HG03432 (cell line): ENCODE measurements at regions not wholly inside any gene's neighbourhood (a gene's known extent, or its start where the extent isn't known, plus 50 kb on each side); places are given as distances from the start of the nearest gene placed in this dataset.
A peak's percentile ranks its signal among the peaks of the same experiment; 100 is the strongest.
"Not testable (repeated sequence)": the region's sequence is repeated elsewhere in the genome, so short reads cannot be mapped to it uniquely, and the experiment has no call there.

Experiments
- ATAC-seq: cut with Tn5 transposase; IDR thresholded peaks from one replicate; pipeline ENCODE4 v1.9.1; 2021; ENCODE audit warnings: mild to moderate bottlenecking, moderate library complexity; ENCODE audit not compliant: unreplicated experiment

DNA sequence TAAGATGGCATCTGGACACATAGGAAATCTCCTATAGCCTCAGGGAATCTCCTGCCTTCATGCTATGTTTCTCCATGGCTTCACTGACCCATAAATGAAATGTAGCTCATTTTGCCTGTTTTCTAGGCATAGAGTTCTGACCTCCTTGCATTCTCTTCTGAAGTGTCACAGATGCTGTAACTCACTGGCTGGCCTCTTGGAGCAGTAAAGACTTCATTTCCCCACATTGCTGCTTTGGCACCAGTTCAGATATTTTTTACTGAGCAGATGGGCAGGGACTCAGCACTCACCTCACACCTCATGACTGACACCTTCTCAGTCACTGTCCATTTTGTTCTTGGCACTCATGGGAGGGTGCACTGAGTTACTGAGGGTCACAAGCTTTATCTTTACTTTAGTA is 286.7 kb upstream of the TGFBR2 start:
- peak; percentile 72 for ATAC-seq

GRCh38 chr3:30320392-30320791 is 286.0 kb upstream of the TGFBR2 start:
- ATAC-seq = no peak

DNA sequence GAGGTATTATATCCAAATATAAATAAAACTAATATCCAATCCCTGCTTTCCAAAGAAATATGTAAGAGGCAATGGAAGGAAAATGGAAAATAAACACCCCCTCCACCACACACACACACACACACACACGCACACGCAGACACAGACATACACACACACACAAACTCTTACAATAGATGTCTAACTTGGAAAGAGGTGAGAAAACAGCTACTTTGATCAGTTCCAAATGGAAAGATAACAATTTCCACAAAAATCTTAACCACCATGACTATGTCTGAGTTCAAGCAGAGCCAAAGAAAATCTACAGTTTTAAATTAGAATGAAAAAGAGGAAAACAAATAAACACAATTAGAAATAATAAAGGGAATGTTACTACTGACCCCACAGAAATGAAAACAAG is 285.3 kb upstream of the TGFBR2 start:
- ATAC-seq = no peak

- not testable (repeated sequence) for ATAC-seq
Measured at GRCh38 chr3:30323649-30324048, 282.8 kb upstream of the TGFBR2 start.

GRCh38 chr3:30324587-30324986 is 281.8 kb upstream of the TGFBR2 start:
- ATAC-seq = no peak

GRCh38 chr3:30327976-30328375 is 278.4 kb upstream of the TGFBR2 start:
- ATAC-seq = not testable (repeated sequence)

GRCh38 chr3:30328935-30329334 is 277.5 kb upstream of the TGFBR2 start:
- ATAC-seq = not testable (repeated sequence)

DNA sequence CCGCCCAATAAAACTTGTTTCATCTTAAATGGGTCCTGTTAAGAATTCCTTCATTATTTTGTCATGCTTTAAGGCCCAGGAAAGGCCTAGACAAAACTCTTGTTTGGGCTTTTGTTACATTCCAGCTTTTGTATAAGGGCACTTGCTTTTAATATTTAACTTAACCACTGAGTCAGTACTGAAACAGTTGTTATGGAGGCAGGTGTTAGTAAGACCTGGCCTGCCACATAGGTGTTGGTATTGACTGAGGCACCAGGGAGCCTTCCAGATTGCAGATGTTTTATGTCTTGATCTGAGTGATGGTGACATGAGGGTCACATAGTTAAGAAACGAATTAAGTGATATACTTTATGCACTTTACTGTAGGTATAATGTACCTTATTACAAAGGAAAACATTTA is 274.9 kb upstream of the TGFBR2 start:
- no peak for ATAC-seq

DNA sequence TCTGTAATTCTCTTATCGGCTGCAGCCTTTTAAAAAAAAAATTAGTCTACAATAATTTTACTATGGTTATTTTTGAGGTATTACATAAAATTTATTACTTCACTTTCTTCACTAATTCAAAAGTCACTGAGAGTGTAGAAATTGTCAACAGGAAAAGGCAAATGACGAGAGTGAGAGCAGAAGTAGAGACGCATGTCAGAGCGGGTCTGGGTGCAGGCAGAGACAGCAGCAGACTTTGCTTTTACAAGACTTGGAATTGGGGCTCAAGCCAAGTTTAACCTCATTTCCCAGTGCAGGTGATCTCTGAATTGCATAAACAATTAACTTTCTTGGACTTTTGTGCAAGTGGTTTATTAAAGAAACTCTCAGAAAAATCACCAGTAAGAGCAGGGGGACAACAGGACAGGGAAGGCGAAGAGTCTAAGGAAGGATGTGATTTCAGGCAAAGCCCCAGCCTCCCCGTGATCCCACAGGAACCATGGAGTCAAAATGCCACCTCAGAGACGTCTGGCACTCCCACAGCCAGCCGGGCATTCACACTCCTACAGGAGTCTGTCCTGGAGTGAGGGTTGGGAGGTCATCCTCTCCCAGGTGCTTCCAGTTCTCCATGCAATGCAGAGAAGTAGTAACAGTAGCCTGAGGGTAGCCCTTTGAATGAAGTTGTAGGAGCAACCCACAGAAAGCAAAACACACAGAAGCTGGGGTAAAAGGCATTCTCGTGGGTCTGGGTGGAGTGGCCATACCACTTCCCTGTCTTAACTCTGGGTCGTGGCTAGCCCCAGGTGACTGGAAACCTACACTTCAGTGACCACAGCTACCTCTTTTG is 274.0 kb upstream of the TGFBR2 start:
- no peak for ATAC-seq

DNA sequence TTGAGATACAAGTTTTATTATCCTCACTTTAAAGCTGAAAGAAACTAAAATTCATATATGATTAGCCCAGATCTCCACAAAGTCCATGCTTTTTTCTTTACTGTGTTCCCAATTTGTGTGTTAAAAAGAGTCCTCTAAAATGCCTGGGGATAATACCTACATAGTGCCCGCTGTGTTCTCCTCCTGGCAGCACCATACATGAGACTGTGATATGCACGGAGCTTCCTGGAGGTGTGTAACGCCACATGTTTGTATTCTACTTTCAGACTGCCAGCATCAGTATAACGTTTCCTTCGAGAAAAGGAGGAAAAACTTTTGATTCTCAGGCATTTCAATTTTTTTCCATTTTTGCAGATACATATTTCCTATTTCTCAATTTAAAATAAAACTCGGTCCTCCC is 273.3 kb upstream of the TGFBR2 start:
- ATAC-seq = no peak

DNA sequence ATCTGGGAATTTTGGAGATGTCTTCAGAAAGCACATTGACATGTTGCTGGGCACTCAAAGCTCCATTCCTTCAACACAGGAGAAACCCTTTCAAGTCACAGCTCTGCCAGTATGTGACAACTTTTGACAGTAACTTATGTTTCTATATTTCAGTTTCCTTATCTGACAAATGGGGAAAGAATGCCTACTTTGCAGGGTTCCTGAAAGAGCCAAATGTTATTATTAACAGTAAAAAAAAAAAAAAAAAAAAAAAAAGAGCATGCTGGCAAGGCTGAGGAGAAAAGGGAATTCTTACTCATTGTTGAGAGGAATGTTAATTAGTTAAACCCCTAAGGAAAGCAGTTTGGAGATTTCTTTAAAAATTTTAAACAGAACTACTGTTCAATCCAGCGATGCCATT is 272.5 kb upstream of the TGFBR2 start:
- no peak for ATAC-seq

- no peak for ATAC-seq
Measured at GRCh38 chr3:30340500-30340899, 265.9 kb upstream of the TGFBR2 start.

GRCh38 chr3:30341079-30341478 is 265.3 kb upstream of the TGFBR2 start:
- no peak for ATAC-seq

- ATAC-seq = no peak
Measured at GRCh38 chr3:30341851-30342250, 264.6 kb upstream of the TGFBR2 start.

DNA sequence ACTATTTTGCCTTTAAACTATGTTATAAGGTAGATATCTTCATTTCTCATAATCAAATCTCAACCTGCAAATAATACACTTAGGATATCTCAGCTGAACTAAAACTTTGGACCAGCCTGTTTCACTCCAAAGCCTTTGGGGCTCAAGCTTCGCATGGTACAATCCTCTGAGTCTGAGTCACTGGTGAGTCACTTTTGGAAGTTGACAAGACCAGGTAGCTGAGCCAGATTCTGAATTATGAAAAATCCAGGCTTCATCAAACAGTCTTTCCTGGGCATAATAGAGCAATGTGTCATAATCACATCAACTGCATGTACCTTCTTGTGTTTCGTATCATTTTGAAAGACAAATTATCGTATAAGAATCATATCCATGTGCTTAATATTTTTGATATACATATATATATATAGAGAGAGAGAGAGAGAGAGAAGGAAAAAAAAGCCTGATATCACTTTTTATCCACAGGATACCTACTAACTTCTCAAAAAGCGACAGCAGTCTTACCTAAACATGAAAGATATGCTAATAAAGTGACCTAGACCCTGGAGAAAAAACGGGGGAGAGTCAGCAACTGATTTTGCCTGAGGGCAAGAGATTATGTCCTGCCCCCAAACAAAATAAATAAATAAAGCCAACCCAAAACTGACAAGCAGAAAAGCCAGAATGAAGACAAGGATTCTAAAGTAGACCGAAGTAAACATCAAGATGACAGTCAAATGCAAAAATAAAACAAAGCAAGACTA is 263.9 kb upstream of the TGFBR2 start:
- ATAC-seq = no peak

GRCh38 chr3:30343067-30343831 is 263.2 kb upstream of the TGFBR2 start:
- no peak for ATAC-seq

GRCh38 chr3:30343861-30344260 is 262.5 kb upstream of the TGFBR2 start:
- ATAC-seq = no peak

DNA sequence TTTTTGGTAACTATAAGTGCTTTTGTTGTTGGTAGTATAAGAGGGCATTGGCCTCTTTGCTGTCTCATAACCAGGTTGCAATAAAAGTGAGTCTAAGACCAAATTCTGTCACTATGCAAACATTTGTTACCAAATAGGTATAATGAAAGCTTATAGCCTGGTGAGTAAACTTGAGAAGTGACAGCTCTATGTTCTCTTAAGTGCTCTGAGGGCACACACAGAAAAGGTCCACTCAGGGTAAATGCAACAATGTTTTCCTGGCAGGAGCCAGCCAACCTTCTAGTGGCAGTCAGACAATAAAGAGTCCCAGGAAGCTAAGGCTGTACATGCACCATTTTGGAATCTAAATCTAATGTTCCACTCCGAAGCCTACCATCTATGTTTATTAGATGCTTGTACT is 262.1 kb upstream of the TGFBR2 start:
- ATAC-seq = no peak

GRCh38 chr3:30346933-30347320 is 259.5 kb upstream of the TGFBR2 start:
- no peak for ATAC-seq

DNA sequence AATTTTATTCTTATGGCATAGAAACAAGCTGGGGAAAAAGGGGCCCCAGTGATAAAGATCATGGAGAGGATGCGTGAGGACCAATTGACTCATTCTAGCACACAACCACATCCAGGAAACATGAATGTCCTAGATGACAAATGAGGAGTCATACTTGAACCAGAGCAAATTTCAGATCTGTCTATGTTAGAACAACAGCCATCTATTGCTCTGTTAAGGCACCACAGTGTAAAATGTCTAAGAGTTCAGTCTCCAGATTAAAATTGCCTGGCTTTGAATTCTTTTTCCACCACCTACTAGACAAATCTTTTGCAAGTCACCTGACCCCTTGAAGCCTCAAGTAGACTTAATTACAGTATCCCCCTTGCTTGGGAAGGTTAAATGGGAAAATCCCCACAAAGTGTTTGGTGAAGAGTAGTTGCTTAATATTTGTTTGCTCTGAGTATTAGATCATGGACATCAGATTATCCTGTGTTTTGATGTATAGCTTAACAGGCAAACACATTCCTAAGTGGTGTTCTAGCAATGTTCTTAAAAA is 258.7 kb upstream of the TGFBR2 start:
- ATAC-seq = peak; percentile 90

GRCh38 chr3:30349507-30349906 is 256.9 kb upstream of the TGFBR2 start:
- no peak for ATAC-seq
